ENCODE measurements at regions not wholly inside any gene's neighbourhood (a gene's known extent, or its start where the extent isn't known, plus 50 kb on each side); places are given as distances from the start of the nearest gene placed in this dataset.

DNA sequence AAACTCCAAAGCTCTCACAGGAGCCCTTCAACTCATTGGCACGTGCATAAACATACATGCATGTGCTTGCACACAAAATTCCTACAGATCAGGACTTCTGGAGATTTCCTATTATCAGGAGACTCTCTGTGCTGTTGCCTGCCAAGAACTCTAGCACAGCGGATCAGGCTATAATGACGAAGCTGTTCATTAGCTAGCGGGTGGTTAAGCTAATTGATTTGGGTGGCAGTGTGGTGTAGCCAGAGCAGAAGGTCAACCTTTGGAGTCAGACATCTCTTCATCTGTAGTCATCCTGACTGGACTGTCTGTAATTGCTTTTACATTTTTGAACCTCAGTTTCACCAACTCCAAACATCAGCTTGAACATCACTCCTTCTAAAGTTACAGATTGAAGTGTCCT is 69.0 kb downstream of the KIF2B start:
- H2AFZ ChIP-seq (ENCODE audit: low read length) = no peak overlapping the region
- H3K4me2 ChIP-seq (ENCODE audit: low read length) = no peak overlapping the region
- no peak overlapping the region for H3K4me3 ChIP-seq (ENCODE audit: low read depth, low read length, poor library complexity, severe bottlenecking)
- H3K9me3 ChIP-seq (ENCODE audit: low read length) = peaks cover 9% of the 10 kb centered on the region; the same call in 1 of the 2 replicates
- no peaks in the 10 kb centered on the region for H3K9me2 ChIP-seq (ENCODE audit: insufficient read depth, low read length)
- H4K20me1 ChIP-seq (ENCODE audit: insufficient read depth, low read length) = no peaks in the 10 kb centered on the region
- no peaks in the 10 kb centered on the region for H3K79me2 ChIP-seq (ENCODE audit: insufficient read depth, low read depth, low read length)
- H3K27ac ChIP-seq (ENCODE audit: low read depth, low read length, poor library complexity, severe bottlenecking) = no peak overlapping the region
- TF ChIP-seq EZH2phosphoT487 (IDR thresholded peaks at IDR 0.05; ENCODE audit: borderline replicate concordance, low read depth, low read length) = no peak
- no peak for TF ChIP-seq CTCF (conservative IDR thresholded peaks at IDR 0.05; ENCODE audit: low read length)
- no peaks in the 10 kb centered on the region for H3K36me3 ChIP-seq (ENCODE audit: insufficient read depth, low read length)
- intact Hi-C loops (cut with micrococcal nuclease; ENCODE audit: unreplicated experiment) = no loop called here
- ChIA-PET POLR2A (interaction anchor here (0.6 kb wide), 1 partner anchor 555 kb away, joined by 3 read pairs; no protein-coding TSS in a partner anchor), CTCF (ENCODE audit: unreplicated experiment) (no interaction called here)
- no peaks in the 10 kb centered on the region for H3K4me1 ChIP-seq (ENCODE audit: insufficient read depth, low read length, poor library complexity, severe bottlenecking)
- no TSS peak for BruUV-seq (replicated peaks)
- no peak for DNase-seq (ENCODE audit: low spot score)

DNA sequence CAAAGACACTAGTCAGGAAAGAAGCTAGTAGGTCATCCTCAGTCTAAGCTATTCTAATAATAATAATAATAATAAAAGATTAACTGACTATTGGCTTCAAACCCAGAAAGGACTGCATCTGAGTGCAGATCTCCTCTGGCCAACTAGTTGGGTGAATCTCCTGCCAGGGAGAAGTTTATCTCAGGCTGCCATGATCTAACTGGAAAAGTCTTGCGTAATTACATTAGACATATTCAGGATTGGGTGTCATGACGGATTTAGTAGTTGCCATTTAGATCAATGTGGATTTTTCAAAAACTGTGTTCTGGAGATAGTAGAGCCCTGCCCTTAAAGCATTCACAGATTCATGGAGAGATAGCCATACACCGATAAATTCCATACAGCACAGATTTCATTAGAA is 69.5 kb downstream of the KIF2B start:
- H2AFZ ChIP-seq (ENCODE audit: low read length) = no peak overlapping the region
- no peak overlapping the region for H3K4me3 ChIP-seq (ENCODE audit: low read depth, low read length, poor library complexity, severe bottlenecking)
- no peak overlapping the region for H3K27ac ChIP-seq (ENCODE audit: low read depth, low read length, poor library complexity, severe bottlenecking)
- H3K9me3 ChIP-seq (ENCODE audit: low read length) = peaks cover 8% of the 10 kb centered on the region; the same call in 1 of the 2 replicates
- ChIA-PET CTCF (ENCODE audit: unreplicated experiment) (no interaction called here), POLR2A (interaction anchor here (0.5 kb wide), 1 partner anchor 56 kb away, joined by 4 read pairs; no protein-coding TSS in a partner anchor)
- H3K4me1 ChIP-seq (ENCODE audit: insufficient read depth, low read length, poor library complexity, severe bottlenecking) = no peaks in the 10 kb centered on the region
- no peaks in the 10 kb centered on the region for H3K9me2 ChIP-seq (ENCODE audit: insufficient read depth, low read length)
- intact Hi-C loops (cut with micrococcal nuclease; ENCODE audit: unreplicated experiment) = no loop called here
- no peaks in the 10 kb centered on the region for H3K79me2 ChIP-seq (ENCODE audit: insufficient read depth, low read depth, low read length)
- no peaks in the 10 kb centered on the region for H3K36me3 ChIP-seq (ENCODE audit: insufficient read depth, low read length)
- TF ChIP-seq CTCF (conservative IDR thresholded peaks at IDR 0.05; ENCODE audit: low read length) (no peak), EZH2phosphoT487 (IDR thresholded peaks at IDR 0.05; ENCODE audit: borderline replicate concordance, low read depth, low read length) (no peak)
- H4K20me1 ChIP-seq (ENCODE audit: insufficient read depth, low read length) = no peaks in the 10 kb centered on the region
- BruUV-seq (replicated peaks) = no TSS peak
- no peak overlapping the region for H3K4me2 ChIP-seq (ENCODE audit: low read length)
- no peak for DNase-seq (ENCODE audit: low spot score)

- intact Hi-C loops (cut with micrococcal nuclease; ENCODE audit: unreplicated experiment) = no loop called here
- no TSS peak for BruUV-seq (replicated peaks)
These were observed 71.9 kb downstream of the KIF2B start for GRCh38 chr17:53894591-53894990.

More at GRCh38 chr17:53894591-53894990, 71.9 kb downstream of the KIF2B start:
- TF ChIP-seq EZH2phosphoT487 (IDR thresholded peaks at IDR 0.05; ENCODE audit: borderline replicate concordance, low read depth, low read length) = no peak
- TF ChIP-seq CTCF (conservative IDR thresholded peaks at IDR 0.05; ENCODE audit: low read length) = no peak
- H2AFZ ChIP-seq (ENCODE audit: low read length) = no peak overlapping the region
- H3K4me2 ChIP-seq (ENCODE audit: low read length) = no peak overlapping the region
- DNase-seq (ENCODE audit: low spot score) = no peak
- no peaks in the 10 kb centered on the region for H3K4me1 ChIP-seq (ENCODE audit: insufficient read depth, low read length, poor library complexity, severe bottlenecking)
- no peaks in the 10 kb centered on the region for H3K9me2 ChIP-seq (ENCODE audit: insufficient read depth, low read length)
- H3K27ac ChIP-seq (ENCODE audit: low read depth, low read length, poor library complexity, severe bottlenecking) = no peak overlapping the region
- no peak overlapping the region for H3K4me3 ChIP-seq (ENCODE audit: low read depth, low read length, poor library complexity, severe bottlenecking)
- H4K20me1 ChIP-seq (ENCODE audit: insufficient read depth, low read length) = no peaks in the 10 kb centered on the region
- no peaks in the 10 kb centered on the region for H3K36me3 ChIP-seq (ENCODE audit: insufficient read depth, low read length)
- no peaks in the 10 kb centered on the region for H3K9me3 ChIP-seq (ENCODE audit: low read length)
- ChIA-PET CTCF (ENCODE audit: unreplicated experiment) (no interaction called here), POLR2A (no interaction called here)
- H3K79me2 ChIP-seq (ENCODE audit: insufficient read depth, low read depth, low read length) = no peaks in the 10 kb centered on the region
